Activated naive CD8-positive, alpha-beta T cell treated with anti-CD3 and anti-CD28 coated beads, Interleukin-2, amount 50 U/mL, for 16 hours (primary cell): ENCODE measurements at regions not wholly inside any gene's neighbourhood (a gene's known extent, or its start where the extent isn't known, plus 50 kb on each side); places are given as distances from the start of the nearest gene placed in this dataset.

Experiments used
- DNase-seq: peaks from one replicate; pipeline ENCODE4 v3.0.0-alpha.2; 2020; ENCODE audit warnings: low read depth, low spot score

- no peak for DNase-seq
Measured at GRCh38 chr13:31049083-31049482, 112.6 kb downstream of the HSPH1 start.

GRCh38 chr13:31048521-31048920, 113.2 kb downstream of the HSPH1 start:
- DNase-seq: no peak

- DNase-seq: no peak
Measured at GRCh38 chr13:31046711-31047279, 114.3 kb downstream of the TEX26 start.

- DNase-seq: peak; percentile 55
Measured at GRCh38 chr13:31045286-31046081, 113.0 kb downstream of the TEX26 start.

- peak; percentile 66 for DNase-seq
Measured at GRCh38 chr13:31044364-31045285, 112.2 kb downstream of the TEX26 start.

GRCh38 chr13:31043957-31044356, 111.5 kb downstream of the TEX26 start:
- no peak for DNase-seq

GRCh38 chr13:31042481-31043165, 110.2 kb downstream of the TEX26 start:
- no peak for DNase-seq

- DNase-seq: no peak
Measured at GRCh38 chr13:31042049-31042448, 109.6 kb downstream of the TEX26 start.

GRCh38 chr13:31038834-31039552, 106.5 kb downstream of the TEX26 start:
- DNase-seq: no peak

GRCh38 chr13:31037874-31038500, 105.5 kb downstream of the TEX26 start:
- DNase-seq: no peak

- no peak for DNase-seq
Measured at GRCh38 chr13:31036731-31037695, 104.6 kb downstream of the TEX26 start.

- DNase-seq: no peak
Measured at GRCh38 chr13:31035185-31035965, 102.9 kb downstream of the TEX26 start.

GRCh38 chr13:31032528-31033113, 100.2 kb downstream of the TEX26 start:
- DNase-seq: no peak

- DNase-seq: no peak
Measured at GRCh38 chr13:31031482-31031881, 99.0 kb downstream of the TEX26 start.

GRCh38 chr13:31029102-31029501, 96.6 kb downstream of the TEX26 start:
- no peak for DNase-seq

GRCh38 chr13:31027136-31027535, 94.7 kb downstream of the TEX26 start:
- DNase-seq: no peak
